ENCODE measurements at regions not wholly inside any gene's neighbourhood (a gene's known extent, or its start where the extent isn't known, plus 50 kb on each side); places are given as distances from the start of the nearest gene placed in this dataset.

DNA sequence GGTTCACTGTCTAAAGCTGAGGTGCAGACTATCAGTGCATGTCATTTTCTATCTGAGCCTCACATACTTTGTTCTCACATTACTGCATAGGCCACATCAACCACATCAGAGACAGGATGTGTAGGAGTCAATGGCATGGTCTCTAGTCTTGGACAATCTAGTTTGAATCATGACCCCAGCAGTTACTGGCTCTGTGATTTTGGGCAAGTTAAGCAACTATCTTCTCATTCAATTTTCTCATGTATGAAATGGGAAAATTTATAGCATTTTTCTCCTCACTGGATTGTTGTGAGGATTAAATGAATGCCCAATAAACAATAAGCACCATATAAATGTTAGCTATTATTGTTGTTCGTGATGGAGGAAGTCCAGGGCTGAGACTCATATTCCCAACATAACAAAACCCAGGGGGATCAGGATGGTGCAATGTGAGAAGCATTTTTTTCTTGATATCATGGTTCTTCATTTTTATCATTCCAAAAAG, 432.6 kb downstream of the LRIG3 start:
- no peaks in the 10 kb centered on the region for H3K36me3 ChIP-seq (ENCODE audit: insufficient read depth)
- H3K4me1 ChIP-seq (ENCODE audit: insufficient read depth): no peaks in the 10 kb centered on the region
- DNase-seq (ENCODE audit: extremely low spot score): no peak
- 73% methylated on average over 1 of the region's 1 CpG for WGBS
- no peak overlapping the region for H3K4me3 ChIP-seq (ENCODE audit: low read depth, low read length)
- H3K27ac ChIP-seq (ENCODE audit: low read depth): no peak overlapping the region

DNA sequence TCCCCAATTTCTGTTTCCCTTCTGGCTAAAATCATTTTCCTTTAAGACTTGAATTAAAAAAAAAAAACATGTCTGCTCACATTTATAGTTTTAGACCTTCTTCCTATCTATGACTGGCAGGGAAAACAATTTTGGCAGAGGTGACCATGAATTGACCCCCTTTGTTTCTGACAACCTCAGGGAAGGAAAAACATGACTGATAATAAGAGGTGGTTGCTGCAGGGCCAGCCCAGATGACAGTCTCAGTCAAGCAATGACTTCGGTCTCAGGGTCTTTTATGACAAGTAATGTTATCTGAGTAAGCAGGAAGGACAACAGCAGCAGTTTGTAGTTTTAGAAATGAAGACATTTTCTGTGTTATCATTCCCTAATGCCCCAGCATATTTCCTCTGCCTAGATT, 430.9 kb downstream of the LRIG3 start:
- Histone ChIP-seq H3K4me3 (ENCODE audit: low read depth, low read length) (no peak overlapping the region), H3K27ac (ENCODE audit: low read depth) (no peak overlapping the region), H3K36me3 (ENCODE audit: insufficient read depth) (no peaks in the 10 kb centered on the region), H3K4me1 (ENCODE audit: insufficient read depth) (no peaks in the 10 kb centered on the region)
- no peak for DNase-seq (ENCODE audit: extremely low spot score)
- 80% methylated on average over 1 of the region's 1 CpG for WGBS

DNA sequence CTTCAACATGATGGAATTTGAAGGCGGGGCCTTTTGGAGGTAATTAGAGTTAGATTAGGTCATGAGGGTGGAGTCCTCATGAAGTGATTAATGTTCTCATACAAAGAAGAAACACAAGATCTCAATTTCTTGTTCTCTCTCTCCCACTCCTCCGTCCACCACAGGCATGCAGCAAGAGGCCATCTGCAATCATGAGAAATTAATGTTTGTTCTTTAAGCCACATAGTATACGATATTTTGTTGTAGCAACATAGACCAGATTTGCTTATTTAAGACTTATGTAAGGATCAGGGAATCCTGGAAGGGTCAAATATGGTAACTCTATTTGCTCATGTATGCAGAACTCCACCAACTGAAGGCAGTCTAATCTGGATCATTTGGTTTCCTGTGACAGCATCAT, 429.0 kb downstream of the LRIG3 start:
- H3K36me3 ChIP-seq (ENCODE audit: insufficient read depth): no peaks in the 10 kb centered on the region
- WGBS: 66% methylated on average over 3 of the region's 3 CpGs

DNA sequence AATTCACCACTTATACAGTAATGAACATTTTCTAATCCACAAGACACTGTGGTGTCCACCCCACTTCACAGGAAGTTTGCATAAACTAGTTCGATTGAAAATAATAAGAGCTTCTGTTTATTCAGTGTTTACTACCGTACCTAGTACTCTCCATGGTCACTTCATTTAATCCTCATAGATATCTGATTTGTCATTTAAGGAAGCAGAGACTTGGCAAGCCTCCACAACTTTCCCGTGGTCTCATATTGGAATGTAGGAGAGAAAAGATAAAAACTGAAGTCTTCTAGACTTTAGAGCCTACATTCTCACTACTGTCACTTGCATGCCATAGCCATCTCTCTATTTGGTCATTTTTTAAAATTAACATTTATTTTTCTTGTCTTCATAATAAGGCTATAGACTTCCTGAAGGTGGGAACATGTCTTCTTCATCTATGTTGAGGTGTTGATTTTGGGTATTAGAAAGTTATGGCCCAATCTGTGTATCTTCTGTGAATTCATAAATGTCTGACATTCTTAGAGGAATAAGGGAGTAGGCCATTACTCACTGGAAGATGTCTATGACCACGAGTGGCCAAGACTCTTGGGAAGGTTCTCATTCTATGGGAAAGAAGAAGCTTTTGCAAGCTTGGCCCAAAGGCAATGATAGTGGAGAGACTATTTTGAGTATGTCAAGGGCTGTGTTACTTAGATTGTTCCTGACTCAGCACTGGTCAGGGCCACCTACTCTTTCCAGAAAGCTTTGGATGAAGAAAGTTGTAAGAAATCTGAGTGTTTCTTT, 423.7 kb downstream of the LRIG3 start:
- no peaks in the 10 kb centered on the region for H3K4me1 ChIP-seq (ENCODE audit: insufficient read depth)
- no peaks in the 10 kb centered on the region for H3K36me3 ChIP-seq (ENCODE audit: insufficient read depth)
- DNase-seq (ENCODE audit: extremely low spot score): no peak
- 62% methylated on average over 4 of the region's 4 CpGs for WGBS
- H3K27ac ChIP-seq (ENCODE audit: low read depth): no peak overlapping the region
- no peak overlapping the region for H3K4me3 ChIP-seq (ENCODE audit: low read depth, low read length)

More for the DNA sequence above, 429.0 kb downstream of the LRIG3 start:
- Histone ChIP-seq H3K27ac (ENCODE audit: low read depth) (no peak overlapping the region), H3K4me3 (ENCODE audit: low read depth, low read length) (no peak overlapping the region), H3K4me1 (ENCODE audit: insufficient read depth) (no peaks in the 10 kb centered on the region)
- no peak for DNase-seq (ENCODE audit: extremely low spot score)

DNA sequence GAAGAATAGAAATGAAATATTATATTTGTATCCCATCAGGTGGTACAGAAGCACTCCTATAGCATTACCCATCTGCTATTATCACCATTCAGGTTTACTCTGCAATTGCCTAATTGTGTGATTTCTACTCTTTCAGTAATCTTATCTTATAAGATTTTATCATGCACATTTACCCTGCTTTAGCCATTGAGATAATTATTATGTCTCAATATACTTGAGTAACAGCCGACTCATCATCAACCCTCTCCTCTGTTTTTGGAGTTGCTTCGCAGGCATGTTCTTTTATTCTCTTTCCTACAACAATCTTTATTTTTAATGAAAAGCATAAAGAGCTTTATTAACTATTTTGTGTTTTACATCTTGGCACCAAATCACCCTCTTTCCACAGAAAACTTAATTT, 419.9 kb downstream of the LRIG3 start:
- DNase-seq (ENCODE audit: extremely low spot score): no peak
- WGBS: 91% methylated on average over 2 of the region's 2 CpGs
- Histone ChIP-seq H3K36me3 (ENCODE audit: insufficient read depth) (no peaks in the 10 kb centered on the region), H3K4me1 (ENCODE audit: insufficient read depth) (no peaks in the 10 kb centered on the region), H3K27ac (ENCODE audit: low read depth) (no peak overlapping the region), H3K4me3 (ENCODE audit: low read depth, low read length) (no peak overlapping the region)

DNA sequence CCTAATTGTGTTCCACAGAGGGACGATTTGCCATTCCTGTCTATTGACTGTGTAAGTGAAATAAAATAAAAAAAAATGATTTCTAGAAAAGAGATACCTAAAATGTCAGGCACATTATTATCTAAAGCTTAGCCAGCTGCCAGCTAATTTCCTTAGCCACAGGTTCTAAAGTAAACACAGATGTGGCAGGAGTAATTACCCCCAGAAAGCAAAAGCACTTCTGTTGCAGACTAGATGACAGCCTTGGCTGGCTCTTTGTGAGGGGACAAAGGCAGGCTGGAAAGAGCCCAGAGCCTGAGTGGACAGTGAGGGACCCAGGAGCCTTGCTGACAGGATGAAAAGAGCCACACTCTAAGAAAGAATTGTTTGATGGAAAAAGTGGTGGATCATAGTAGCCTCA, 418.1 kb downstream of the LRIG3 start:
- WGBS: 38% methylated on average over 1 of the region's 1 CpG
- Histone ChIP-seq H3K36me3 (ENCODE audit: insufficient read depth) (no peaks in the 10 kb centered on the region), H3K27ac (ENCODE audit: low read depth) (no peak overlapping the region), H3K4me3 (ENCODE audit: low read depth, low read length) (no peak overlapping the region), H3K4me1 (ENCODE audit: insufficient read depth) (no peaks in the 10 kb centered on the region)
- DNase-seq (ENCODE audit: extremely low spot score): no peak

DNA sequence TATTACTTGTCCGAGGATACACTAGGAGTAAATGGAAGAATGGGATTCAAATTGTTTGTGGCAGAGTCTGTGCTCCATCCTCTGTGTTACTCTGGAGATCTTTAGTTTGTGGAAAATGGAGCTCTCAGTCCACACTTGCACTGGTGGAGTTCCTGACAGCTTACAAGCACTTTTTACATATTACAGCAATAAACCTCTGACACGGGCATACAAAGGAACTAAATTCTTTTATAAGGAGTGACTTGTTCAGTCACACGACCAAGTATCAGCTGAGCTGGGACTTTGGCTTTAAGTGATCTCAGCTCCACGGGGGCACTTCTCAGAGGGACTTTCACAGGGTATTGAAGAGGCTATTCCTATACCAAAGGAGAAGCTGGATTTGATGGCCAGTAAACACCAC, 417.5 kb downstream of the LRIG3 start:
- Histone ChIP-seq H3K4me1 (ENCODE audit: insufficient read depth) (no peaks in the 10 kb centered on the region), H3K4me3 (ENCODE audit: low read depth, low read length) (no peak overlapping the region), H3K36me3 (ENCODE audit: insufficient read depth) (no peaks in the 10 kb centered on the region), H3K27ac (ENCODE audit: low read depth) (no peak overlapping the region)
- 52% methylated on average over 4 of the region's 4 CpGs for WGBS
- DNase-seq (ENCODE audit: extremely low spot score): no peak

DNA sequence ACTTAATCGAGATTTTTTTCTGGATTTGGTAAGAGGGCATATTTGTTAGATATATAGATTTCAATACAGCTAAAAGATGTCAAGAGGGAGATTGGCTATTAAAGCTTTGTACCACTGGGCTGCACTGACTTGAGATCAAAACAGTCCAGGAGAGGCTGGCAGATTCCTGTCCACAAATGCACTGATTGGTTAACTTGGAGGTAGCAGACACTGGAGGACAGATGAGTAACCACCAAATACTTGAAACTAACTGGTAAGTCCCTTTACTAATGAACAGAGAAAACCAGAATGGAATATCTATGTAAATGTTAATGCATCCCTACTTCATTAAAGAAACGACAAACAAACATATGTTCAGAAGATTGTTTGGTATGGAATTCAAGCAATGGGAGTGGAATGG, 416.6 kb downstream of the LRIG3 start:
- 94% methylated on average over 2 of the region's 2 CpGs for WGBS
- no peaks in the 10 kb centered on the region for H3K36me3 ChIP-seq (ENCODE audit: insufficient read depth)
- H3K4me1 ChIP-seq (ENCODE audit: insufficient read depth): no peaks in the 10 kb centered on the region
- H3K27ac ChIP-seq (ENCODE audit: low read depth): no peak overlapping the region
- H3K4me3 ChIP-seq (ENCODE audit: low read depth, low read length): no peak overlapping the region
- DNase-seq (ENCODE audit: extremely low spot score): no peak

DNA sequence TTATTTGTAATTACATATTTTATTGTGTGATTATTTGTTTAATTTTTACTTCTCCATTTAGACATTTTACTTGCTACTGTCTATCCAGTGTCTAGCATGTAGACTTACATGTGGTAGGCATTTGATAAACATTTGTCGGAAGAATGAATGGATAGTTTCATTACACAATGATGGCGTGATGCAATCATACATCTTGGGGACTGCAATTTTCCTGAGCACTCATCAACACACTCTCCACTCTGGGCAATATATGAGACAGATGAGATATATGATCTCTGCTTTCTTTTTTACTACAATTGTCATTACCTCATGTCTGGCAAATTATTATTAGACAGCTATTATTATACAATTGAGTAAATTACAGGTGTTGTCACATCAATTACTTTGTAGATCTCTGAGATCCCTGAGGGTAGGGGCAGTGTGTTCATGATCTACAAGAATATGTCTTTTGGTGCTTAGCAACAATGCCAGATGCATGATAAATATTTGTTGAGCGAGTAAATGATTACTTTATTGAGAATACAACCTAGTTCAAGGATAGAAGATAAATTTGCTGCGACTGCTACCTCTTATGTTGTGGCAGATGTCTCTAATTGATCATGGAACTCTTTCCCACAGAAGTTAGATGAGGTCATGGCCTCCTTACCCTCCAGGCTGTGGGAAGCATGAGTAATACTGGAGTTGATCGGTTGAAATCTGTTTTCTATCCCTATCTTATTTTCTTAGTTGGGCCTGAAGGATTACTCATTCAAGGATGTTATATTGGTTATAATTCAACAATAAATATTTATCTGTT, 416.0 kb downstream of the LRIG3 start:
- no peaks in the 10 kb centered on the region for H3K4me1 ChIP-seq (ENCODE audit: insufficient read depth)
- no peak overlapping the region for H3K4me3 ChIP-seq (ENCODE audit: low read depth, low read length)
- no peak overlapping the region for H3K27ac ChIP-seq (ENCODE audit: low read depth)
- WGBS: 91% methylated on average over 5 of the region's 5 CpGs
- no peaks in the 10 kb centered on the region for H3K36me3 ChIP-seq (ENCODE audit: insufficient read depth)
- DNase-seq (ENCODE audit: extremely low spot score): no peak

DNA sequence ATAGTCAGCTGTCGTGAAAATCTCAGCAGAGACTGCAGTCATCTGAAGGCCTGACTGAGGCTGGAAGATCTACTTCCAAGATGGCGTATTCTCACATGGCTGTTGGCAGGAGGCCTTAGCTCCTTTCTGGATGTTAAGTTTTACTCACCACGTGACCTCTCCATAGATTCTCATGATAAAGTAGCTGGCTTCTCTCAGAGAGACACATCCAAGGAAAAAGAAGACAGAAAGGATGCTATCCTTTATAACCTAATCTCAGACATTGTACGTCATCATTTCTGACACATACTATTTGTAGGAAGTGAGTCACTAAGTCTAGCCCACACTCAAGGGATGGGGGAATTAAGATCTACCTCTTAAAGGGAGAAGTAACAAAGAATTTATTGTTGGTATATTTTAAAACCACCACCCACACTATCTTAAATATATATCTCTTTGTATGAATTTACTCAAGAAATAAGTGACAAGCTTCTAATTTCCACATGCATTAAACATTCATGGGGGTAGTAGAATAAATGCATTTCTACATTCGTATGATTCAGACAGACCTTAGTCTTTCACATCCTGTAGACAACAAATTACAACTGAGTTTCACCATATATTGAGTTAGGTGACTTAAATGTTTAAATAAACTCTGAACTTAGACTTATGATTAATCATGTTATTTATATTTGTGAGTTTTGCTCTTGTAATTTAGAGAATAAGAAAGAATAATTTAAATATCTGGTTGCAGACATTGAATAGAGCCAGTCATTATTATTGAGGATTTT, 411.0 kb downstream of the LRIG3 start:
- WGBS: 90% methylated on average over 5 of the region's 5 CpGs
- Histone ChIP-seq H3K36me3 (ENCODE audit: insufficient read depth) (no peaks in the 10 kb centered on the region), H3K4me3 (ENCODE audit: low read depth, low read length) (no peak overlapping the region), H3K27ac (ENCODE audit: low read depth) (no peak overlapping the region), H3K4me1 (ENCODE audit: insufficient read depth) (no peaks in the 10 kb centered on the region)
- no peak for DNase-seq (ENCODE audit: extremely low spot score)

DNA sequence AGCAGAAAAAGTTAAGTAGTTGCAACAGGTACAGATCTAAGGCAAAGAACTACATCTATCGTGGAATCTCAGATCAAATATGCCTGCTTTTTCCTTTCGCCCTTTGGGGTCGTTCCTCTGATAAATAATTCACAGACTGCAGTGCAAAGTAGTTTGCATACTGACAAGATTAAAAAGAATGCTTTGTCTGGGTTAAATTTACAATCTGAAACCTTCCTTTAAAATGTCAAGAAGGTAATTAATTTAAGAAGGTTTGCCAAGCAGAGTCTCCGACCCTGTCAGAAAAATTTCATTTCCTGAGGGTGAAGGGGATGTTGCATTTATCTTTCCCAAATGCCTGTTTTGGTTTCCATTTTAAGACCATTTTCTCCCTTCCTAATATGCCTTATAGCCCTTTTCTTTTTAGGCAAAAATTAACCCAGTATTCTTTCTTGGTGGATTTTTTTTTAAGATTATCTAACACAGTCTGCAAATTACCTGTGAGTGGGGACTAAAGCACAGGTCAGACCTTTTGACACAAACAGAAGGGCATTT, 406.9 kb downstream of the LRIG3 start:
- 65% methylated on average over 4 of the region's 4 CpGs for WGBS
- no peak overlapping the region for H3K27ac ChIP-seq (ENCODE audit: low read depth)
- no peaks in the 10 kb centered on the region for H3K36me3 ChIP-seq (ENCODE audit: insufficient read depth)
- DNase-seq (ENCODE audit: extremely low spot score): no peak
- no peaks in the 10 kb centered on the region for H3K4me1 ChIP-seq (ENCODE audit: insufficient read depth)
- H3K4me3 ChIP-seq (ENCODE audit: low read depth, low read length): no peak overlapping the region

DNA sequence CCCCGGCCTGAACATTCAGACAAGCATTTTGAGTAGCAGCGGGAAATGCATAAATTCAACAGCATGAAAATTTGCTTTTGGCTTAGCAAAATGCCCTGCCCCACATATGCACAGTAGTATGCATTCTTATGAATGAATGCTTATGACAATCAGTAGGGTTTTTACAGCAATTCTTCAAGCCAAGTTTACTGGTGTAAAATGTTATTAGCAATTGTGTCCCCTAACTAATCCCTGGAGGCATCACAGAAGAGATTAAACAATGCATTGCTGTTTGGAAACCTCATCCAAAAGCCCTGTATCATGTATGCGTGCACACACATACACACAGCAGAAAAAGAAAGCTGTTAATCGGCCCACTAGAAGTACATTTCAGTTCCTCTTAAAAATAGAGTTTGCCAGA, 406.5 kb downstream of the LRIG3 start:
- Histone ChIP-seq H3K4me1 (ENCODE audit: insufficient read depth) (no peaks in the 10 kb centered on the region), H3K36me3 (ENCODE audit: insufficient read depth) (no peaks in the 10 kb centered on the region), H3K4me3 (ENCODE audit: low read depth, low read length) (no peak overlapping the region), H3K27ac (ENCODE audit: low read depth) (no peak overlapping the region)
- no peak for DNase-seq (ENCODE audit: extremely low spot score)
- 72% methylated on average over 4 of the region's 4 CpGs for WGBS

DNA sequence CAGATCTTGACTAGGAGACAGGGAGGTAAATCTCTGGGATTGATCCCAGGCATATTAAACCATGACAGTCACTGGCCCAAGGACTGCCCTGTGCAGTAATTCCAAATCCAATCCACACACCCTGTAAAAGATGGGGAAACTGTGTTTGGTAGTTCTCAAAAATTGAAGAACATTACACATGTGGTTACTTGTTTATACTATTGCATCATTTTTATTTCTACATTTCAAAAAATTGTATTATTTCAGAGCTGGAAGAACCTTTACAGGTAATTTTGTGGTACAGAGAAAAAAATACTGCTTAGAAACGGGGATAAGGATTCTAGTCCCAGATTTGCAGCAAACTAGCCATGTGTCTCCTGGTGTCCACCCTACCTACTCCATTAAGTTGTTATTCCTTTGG, 400.5 kb downstream of the LRIG3 start:
- DNase-seq (ENCODE audit: extremely low spot score): no peak
- Histone ChIP-seq H3K36me3 (ENCODE audit: insufficient read depth) (no peaks in the 10 kb centered on the region), H3K4me1 (ENCODE audit: insufficient read depth) (no peaks in the 10 kb centered on the region), H3K4me3 (ENCODE audit: low read depth, low read length) (no peak overlapping the region), H3K27ac (ENCODE audit: low read depth) (no peak overlapping the region)
- 88% methylated on average over 1 of the region's 1 CpG for WGBS

Data from urinary bladder (tissue), 3 donors.